A549 (cell line): ENCODE measurements at regions not wholly inside any gene's neighbourhood (a gene's known extent, or its start where the extent isn't known, plus 50 kb on each side); places are given as distances from the start of the nearest gene placed in this dataset.
"Not testable (repeated sequence)": the region's sequence is repeated elsewhere in the genome, so short reads cannot be mapped to it uniquely, and the experiment has no call there.

Experiments
- ATAC-seq, 2 experiments: fragments of 200-7000 bp in 1 of 2; fragments of >200 bp in 1 of 2; cut with Nextera tagmentation in 1 of 2; cut with Tn5 transposase in 1 of 2; 3 replicates each; pipeline versions ENCODE4 v1.8.0 to v1.9.1; 2018 to 2020; ENCODE audit warnings: mild to moderate bottlenecking in 1 of 2, moderate library complexity in 1 of 2
- CTCF ChIA-PET: fragments of 300-600 bp; sonication (Branson Sonifier 250); formaldehyde crosslinking; extraction: SDS; loops from one replicate; lab custom pipeline; 2021; ENCODE audit warnings: antibody characterized with exemption, inconsistent platforms; lab: Yijun Ruan, JAX
- POLR2A ChIA-PET: fragments of 350-600 bp; formaldehyde crosslinking; extraction: SDS; loops from one replicate; lab custom pipeline; 2021; ENCODE audit warnings: antibody characterized with exemption, inconsistent platforms; lab: Yijun Ruan, JAX
- DNase-seq, 2 experiments: peaks; one replicate each; pipeline versions ENCODE4 v3.0.0 to v3.0.0-alpha.2; 2011 to 2016; ENCODE audit warnings: low read depth in 1 of 2, low spot score in 1 of 2
- FAIRE-seq: peaks from 2 replicates; lab custom pipeline; 2011; peaks lifted over from hg19 to GRCh38; lab: Jason Lieb, UNC
- H3K27ac ChIP-seq, 2 experiments: fragments of >200 bp; sonication (Bioruptor Twin); formaldehyde crosslinking; 3 replicates each; pipeline ENCODE4 v1.5.1; 2016 to 2017
- H3K4me1 ChIP-seq: fragments of >200 bp; sonication (Bioruptor Twin); formaldehyde crosslinking; 3 replicates; pipeline ENCODE4 v1.6.1; 2016
- H3K4me2 ChIP-seq: fragments of >200 bp; sonication (Bioruptor Twin); formaldehyde crosslinking; 3 replicates; pipeline ENCODE4 v1.6.1; 2016
- H3K4me3 ChIP-seq: fragments of >200 bp; sonication (Bioruptor Twin); formaldehyde crosslinking; 3 replicates; pipeline ENCODE4 v1.5.1; 2016
- H3K9me3 ChIP-seq: fragments of >200 bp; sonication (Bioruptor Twin); formaldehyde crosslinking; 3 replicates; pipeline ENCODE4 v1.6.1; 2016
- BHLHE40 ChIP-seq: IDR thresholded peaks from 2 replicates; pipeline ENCODE4 v1.6.1; 2012; ENCODE audit warnings: low read depth, low read length, inconsistent platforms
- CBX2 ChIP-seq: fragments of 200-600 bp; sonication (generic); IDR thresholded peaks from 2 replicates; pipeline ENCODE4 v1.6.1; 2016; ENCODE audit warnings: low read depth, mild to moderate bottlenecking, borderline replicate concordance
- CEBPB ChIP-seq, 2 experiments: fragments of >200 bp in 1 of 2; sonication (Bioruptor Twin) in 1 of 2; formaldehyde crosslinking in 1 of 2; IDR thresholded peaks; 2 replicates each; pipeline ENCODE4 v1.6.1; 2012 to 2016
- CHD2 ChIP-seq: fragments of 150-350 bp; IDR thresholded peaks from 2 replicates; pipeline ENCODE4 v1.6.1; 2014; ENCODE audit warnings: low read length; ENCODE audit not compliant: partially characterized antibody
- CTCF ChIP-seq: fragments of >200 bp; sonication (Bioruptor Twin); formaldehyde crosslinking; IDR thresholded peaks from 3 replicates; pipeline ENCODE4 v1.5.1; 2016
- ESRRA ChIP-seq: fragments of 150-350 bp; IDR thresholded peaks from 2 replicates; pipeline ENCODE4 v1.6.1; 2014; ENCODE audit warnings: mild to moderate bottlenecking, low read length, borderline replicate concordance
- FOSB ChIP-seq: fragments of 250-450 bp; sonication (Bioruptor Pico); IDR thresholded peaks from 2 replicates; pipeline ENCODE4 v1.5.0; 2020; ENCODE audit warnings: mild to moderate bottlenecking, moderate library complexity
- FOSL2 ChIP-seq, 2 experiments: fragments of 450-650 bp in 1 of 2; fragments of >200 bp in 1 of 2; sonication (Bioruptor Twin) in 1 of 2; formaldehyde crosslinking; IDR thresholded peaks; 2 replicates each; pipeline versions ENCODE4 v1.5.0 to v1.6.1; 2016 to 2020; ENCODE audit warnings: mild to moderate bottlenecking in 1 of 2, moderate library complexity in 1 of 2
- GATA3 ChIP-seq: IDR thresholded peaks from 2 replicates; pipeline ENCODE4 v1.6.1; 2012; ENCODE audit warnings: borderline replicate concordance
- HDAC2 ChIP-seq: fragments of 200-600 bp; sonication (generic); IDR thresholded peaks from 2 replicates; pipeline ENCODE4 v1.6.1; 2016
- HEYL ChIP-seq: fragments of 250-450 bp; sonication (Bioruptor Pico); IDR thresholded peaks from 2 replicates; pipeline ENCODE4 v1.8.0; 2021; ENCODE audit warnings: mild to moderate bottlenecking, moderate library complexity
- HOXA7 ChIP-seq: fragments of 250-450 bp; sonication (Bioruptor Pico); IDR thresholded peaks from 2 replicates; pipeline ENCODE4 v1.5.0; 2020; ENCODE audit warnings: mild to moderate bottlenecking, moderate library complexity
- HOXB5 ChIP-seq: fragments of 250-450 bp; sonication (Bioruptor Pico); IDR thresholded peaks from 2 replicates; pipeline ENCODE4 v1.5.0; 2020; ENCODE audit warnings: mild to moderate bottlenecking, moderate library complexity
- JUNB ChIP-seq: fragments of >200 bp; sonication (Bioruptor Twin); formaldehyde crosslinking; IDR thresholded peaks from 2 replicates; pipeline ENCODE4 v1.6.1; 2016
- MAX ChIP-seq: IDR thresholded peaks from 2 replicates; pipeline ENCODE4 v1.6.1; 2012
- MYC ChIP-seq: IDR thresholded peaks from 2 replicates; pipeline ENCODE4 v1.6.1; 2012; ENCODE audit warnings: mild to moderate bottlenecking, inconsistent platforms, low read length, improper control_type of control experiment, borderline replicate concordance
- PBX3 ChIP-seq: IDR thresholded peaks from 2 replicates; pipeline ENCODE4 v1.6.1; 2012
- POLR2A ChIP-seq: IDR thresholded peaks from 2 replicates; pipeline ENCODE4 v1.6.1; 2012; ENCODE audit warnings: mild to moderate bottlenecking, low read length
- SMC3 ChIP-seq: fragments of >200 bp; sonication (Bioruptor Twin); formaldehyde crosslinking; IDR thresholded peaks from 3 replicates; pipeline ENCODE4 v1.6.1; 2018; ENCODE audit warnings: inconsistent platforms
- ZC3H11A ChIP-seq: fragments of 450-650 bp; IDR thresholded peaks from 2 replicates; pipeline ENCODE4 v1.6.1; 2014; ENCODE audit warnings: antibody characterized with exemption, mild to moderate bottlenecking
- ZFP36 ChIP-seq: fragments of 450-650 bp; IDR thresholded peaks from 2 replicates; pipeline ENCODE4 v1.6.1; 2014; ENCODE audit warnings: borderline replicate concordance; ENCODE audit not compliant: partially characterized antibody
- WGBS: methylation state at CpG from one replicate; pipeline ENCODE4 v1.1.6; 2017; ENCODE audit errors: missing lambda C conversion rate; 5-methylcytosine and 5-hydroxymethylcytosine counted together

- no peak overlapping the region for H3K4me2 ChIP-seq
- H3K27ac ChIP-seq = no peak overlapping the region
- ATAC-seq (no peak), DNase-seq (no peak), FAIRE-seq (no peak)
- CTCF ChIA-PET = no interaction called here
- H3K9me3 ChIP-seq = no peaks in the 10 kb centered on the region
- POLR2A ChIA-PET = no interaction called here
- no peak overlapping the region for H3K4me3 ChIP-seq
- TF ChIP-seq HOXA7 (CRISPR knock-in tag) (no peak), JUNB (no peak), CBX2 (no peak), POLR2A (no peak), HDAC2 (no peak), ZC3H11A (no peak), PBX3 (no peak), HEYL (no peak), MYC (no peak)
- no peaks in the 10 kb centered on the region for H3K4me1 ChIP-seq
These were observed 135.7 kb downstream of the IBTK start for GRCh38 chr6:82111818-82112217.

GRCh38 chr6:82111114-82111513 lies 136.4 kb downstream of the IBTK start:
- Histone ChIP-seq H3K27ac (no peak overlapping the region), H3K4me1 (no peaks in the 10 kb centered on the region), H3K4me3 (no peak overlapping the region), H3K4me2 (no peak overlapping the region), H3K9me3 (no peaks in the 10 kb centered on the region)
- ChIA-PET POLR2A (no interaction called here), CTCF (no interaction called here)
- DNase-seq (no peak), ATAC-seq (no peak), FAIRE-seq (no peak)
- TF ChIP-seq ZFP36 = no peak
- no peak for TF ChIP-seq CHD2
- TF ChIP-seq HEYL = no peak
- no peak for TF ChIP-seq HDAC2
- no peak for TF ChIP-seq MAX
- no peak for TF ChIP-seq FOSB (CRISPR knock-in tag)

- H3K9me3 ChIP-seq, DNase-seq, H3K4me1 ChIP-seq, FAIRE-seq, H3K4me3 ChIP-seq, H3K27ac ChIP-seq, CTCF ChIA-PET, POLR2A ChIA-PET, ATAC-seq, H3K4me2 ChIP-seq: not testable (repeated sequence)
- WGBS = 47% methylated on average over 3 of the region's 3 CpGs
These were observed 144.4 kb downstream of the IBTK start for GRCh38 chr6:82103171-82103570.

- H3K9me3 ChIP-seq, FAIRE-seq, H3K4me3 ChIP-seq, DNase-seq, ATAC-seq, POLR2A ChIA-PET, CTCF ChIA-PET, H3K4me2 ChIP-seq, H3K27ac ChIP-seq: not testable (repeated sequence)
- 89% methylated on average over 14 of the region's 23 CpGs for WGBS
- peaks cover 14% of the 10 kb centered on the region; the same call in 2 of the 3 replicates for H3K4me1 ChIP-seq
These were observed 146.0 kb downstream of the IBTK start for GRCh38 chr6:82101374-82102114.

- ATAC-seq, CTCF ChIA-PET, FAIRE-seq: not testable (repeated sequence)
These were observed 146.8 kb downstream of the IBTK start for GRCh38 chr6:82100763-82101162.

GRCh38 chr6:82097676-82098075 lies 149.9 kb downstream of the IBTK start:
- no peak for ATAC-seq
- WGBS = 10% methylated on average over 2 of the region's 2 CpGs
- H3K4me2 ChIP-seq = peak overlapping the region; percentile 48
- no peak overlapping the region for H3K4me3 ChIP-seq
- H3K4me1 ChIP-seq = peaks cover 14% of the 10 kb centered on the region; the same call in 2 of the 3 replicates
- FAIRE-seq = no peak
- H3K27ac ChIP-seq = no peak overlapping the region
- DNase-seq = peak in 1 of 2 experiments; percentile 18
- CTCF ChIA-PET = no interaction called here
- POLR2A ChIA-PET = no interaction called here
- no peaks in the 10 kb centered on the region; the same call in 2 of the 3 replicates for H3K9me3 ChIP-seq
- no peak for TF ChIP-seq ESRRA
- TF ChIP-seq HOXB5 (CRISPR knock-in tag) = no peak
- peak; percentile 65 for TF ChIP-seq FOSL2 (IDR thresholded peaks at IDR 0.05)
- TF ChIP-seq FOSL2 (CRISPR knock-in tag; IDR thresholded peaks at IDR 0.05) = peak; percentile 80
- no peak for TF ChIP-seq ZC3H11A
- TF ChIP-seq SMC3 = no peak
- TF ChIP-seq CTCF = no peak
- peak; percentile 72 for TF ChIP-seq JUNB
- TF ChIP-seq BHLHE40 = no peak
- 0 out of 4 replicates have a peak, but pooled peaks of 1 of the 2 experiments have one; percentile 7 for TF ChIP-seq CEBPB (IDR thresholded peaks at IDR 0.05)
- TF ChIP-seq GATA3 = 0 out of 2 replicates have a peak, but pooled peaks have one; percentile 14

More at GRCh38 chr6:82100763-82101162, 146.8 kb downstream of the IBTK start:
- DNase-seq, H3K4me3 ChIP-seq, H3K4me2 ChIP-seq, H3K27ac ChIP-seq, H3K9me3 ChIP-seq, POLR2A ChIA-PET: not testable (repeated sequence)
- peaks cover 14% of the 10 kb centered on the region; the same call in 2 of the 3 replicates for H3K4me1 ChIP-seq
- WGBS = 86% methylated on average over 1 of the region's 1 CpG
